Amniotic stem cell (primary cell): ENCODE measurements at regions not wholly inside any gene's neighbourhood (a gene's known extent, or its start where the extent isn't known, plus 50 kb on each side); places are given as distances from the start of the nearest gene placed in this dataset.

ENCODE experiments used
- DNase-seq: peaks from one replicate; lab custom pipeline; 2025; lab: John Stamatoyannopoulos, UW

DNA sequence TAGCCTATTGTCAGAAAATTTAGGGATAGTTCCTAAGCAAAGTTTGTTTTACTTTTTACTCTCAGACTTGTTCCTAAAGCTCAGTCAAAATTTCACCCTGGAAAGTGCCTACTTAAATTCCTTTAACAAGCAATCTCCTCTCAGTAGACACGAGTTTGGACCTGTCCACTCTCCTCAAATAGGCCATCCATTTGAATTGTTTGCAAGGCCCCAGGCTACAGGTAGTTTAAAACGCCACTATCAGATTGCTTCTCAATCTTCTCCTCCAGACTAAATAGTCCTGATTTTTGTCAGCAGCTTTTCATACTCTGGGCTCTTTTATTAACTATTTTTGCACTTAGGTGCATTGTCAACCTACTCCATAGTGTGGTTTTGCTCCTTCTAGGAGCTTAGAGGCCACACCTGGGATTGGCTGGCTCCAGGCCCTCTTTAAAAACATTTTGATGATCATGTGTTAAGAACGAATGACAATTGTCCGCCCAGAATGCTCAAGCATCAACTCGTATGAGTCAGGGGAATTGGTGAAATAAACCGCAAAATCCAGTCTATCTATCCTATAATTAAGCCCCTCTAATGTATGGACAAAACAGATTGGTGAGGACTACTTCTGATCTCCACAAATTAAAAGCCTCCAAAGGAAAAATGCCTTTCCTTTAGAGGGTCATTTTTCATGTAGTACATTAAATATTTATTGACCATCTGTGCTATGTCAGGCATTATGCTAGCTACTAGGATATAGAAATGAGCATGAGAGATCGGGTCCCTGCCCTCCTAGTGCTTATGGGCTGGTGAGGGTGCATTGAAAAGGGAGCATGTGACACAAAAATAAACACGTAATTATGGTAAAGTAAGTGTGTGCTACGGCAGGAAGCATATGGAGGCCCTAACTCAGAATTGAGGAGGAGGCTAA, 333.8 kb upstream of the TNP1 start:
- DNase-seq, result no peak

DNA sequence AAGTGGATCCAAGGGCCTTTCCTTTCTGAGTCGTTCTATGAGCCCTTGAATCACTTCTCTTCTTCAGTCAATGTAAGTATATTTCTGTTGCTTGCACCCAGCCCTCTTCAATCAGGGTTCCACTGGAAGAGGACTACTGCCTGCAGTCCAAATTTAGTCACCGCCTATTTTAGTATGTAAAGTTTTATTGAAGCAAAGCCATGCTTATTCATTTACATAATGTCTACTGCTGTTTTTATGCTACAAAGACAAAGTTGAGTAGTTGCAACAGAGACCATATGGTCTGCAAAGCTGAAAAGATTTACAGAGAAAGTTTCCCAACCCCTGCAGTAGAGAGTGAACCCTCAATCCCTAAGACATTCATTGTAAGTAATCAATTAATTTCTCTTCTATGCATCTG, 332.5 kb upstream of the TNP1 start:
- no peak for DNase-seq

DNA sequence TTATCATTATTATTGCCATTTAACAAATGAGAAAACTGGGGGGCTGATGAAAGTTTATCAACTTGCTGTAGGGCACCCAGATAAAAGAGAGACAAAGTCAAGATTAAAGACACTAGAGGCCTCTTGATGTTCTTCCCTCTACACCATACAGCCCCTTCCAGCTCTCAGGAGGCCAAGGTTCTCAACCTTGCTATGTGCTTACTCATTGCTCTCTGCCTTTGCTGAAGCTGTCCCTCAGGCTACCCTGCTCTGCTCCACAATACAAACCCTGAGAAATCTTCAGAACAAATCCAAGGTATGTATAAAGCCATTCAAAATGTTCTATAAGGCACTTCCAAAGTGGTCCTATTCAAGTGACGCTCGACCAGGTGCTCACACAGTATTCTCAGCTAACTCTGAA, 329.9 kb upstream of the TNP1 start:
- DNase-seq, result no peak

DNA sequence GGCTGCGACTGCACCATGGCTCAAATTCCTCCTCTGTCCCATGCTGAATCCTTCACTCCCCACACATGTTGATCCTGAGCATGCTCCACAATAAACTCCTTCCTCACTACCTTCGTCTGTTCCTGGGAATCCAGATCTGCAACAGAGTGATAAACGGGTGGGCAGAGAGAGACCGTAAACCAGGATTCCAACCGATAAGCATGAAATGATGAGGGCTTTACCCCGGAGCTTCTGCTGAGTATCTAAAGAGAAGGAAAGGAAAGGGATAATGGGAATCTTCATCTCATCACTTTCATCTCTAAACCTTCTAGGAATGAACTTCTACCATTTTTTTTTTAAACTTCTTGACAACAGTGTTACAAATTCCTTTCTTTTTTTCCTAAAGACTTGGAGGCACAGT, 329.3 kb upstream of the TNP1 start:
- DNase-seq, result no peak

DNA sequence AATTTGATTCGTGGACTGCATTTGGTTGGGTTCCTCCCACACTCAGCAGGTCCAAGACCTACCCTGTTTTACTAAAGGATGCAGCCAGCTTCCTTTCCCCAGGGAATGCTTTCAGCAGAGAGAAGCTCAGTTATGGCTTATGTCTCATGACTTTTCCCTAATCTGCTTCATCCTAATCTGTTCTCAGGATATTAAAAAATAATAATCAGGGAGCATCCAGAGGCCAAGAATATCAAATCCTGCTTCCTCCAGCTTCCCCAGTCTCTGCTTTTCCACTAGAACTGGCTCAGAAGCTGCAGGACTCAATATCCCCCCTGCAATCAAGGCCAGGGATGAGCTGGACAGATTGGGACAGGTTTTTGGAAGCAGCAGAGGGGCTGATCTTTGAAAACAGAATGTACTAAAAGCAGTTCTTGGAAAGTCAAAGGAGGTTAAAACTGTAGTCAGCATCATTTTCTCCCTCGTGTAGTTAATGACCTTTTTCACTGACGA, 326.9 kb upstream of the TNP1 start:
- DNase-seq, result no peak

DNA sequence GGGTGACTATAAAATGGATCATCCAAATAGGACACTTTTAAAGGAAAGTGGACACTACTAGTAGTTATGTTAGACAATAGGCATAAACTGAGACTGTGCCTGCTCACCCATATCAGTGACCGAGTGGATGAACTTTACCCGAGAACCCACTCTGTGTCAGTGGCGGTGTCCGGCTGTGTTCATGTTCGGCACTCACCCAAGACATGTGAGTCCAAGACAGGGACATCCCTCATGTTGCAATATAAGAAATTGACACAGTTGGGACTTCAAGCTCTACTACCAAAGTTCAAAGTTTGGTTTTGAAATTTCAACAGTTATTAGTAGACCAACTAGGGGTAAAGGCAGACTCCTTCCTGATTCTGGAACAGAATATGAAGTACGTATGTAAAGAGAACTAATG, 326.3 kb upstream of the TNP1 start:
- DNase-seq, result no peak

DNA sequence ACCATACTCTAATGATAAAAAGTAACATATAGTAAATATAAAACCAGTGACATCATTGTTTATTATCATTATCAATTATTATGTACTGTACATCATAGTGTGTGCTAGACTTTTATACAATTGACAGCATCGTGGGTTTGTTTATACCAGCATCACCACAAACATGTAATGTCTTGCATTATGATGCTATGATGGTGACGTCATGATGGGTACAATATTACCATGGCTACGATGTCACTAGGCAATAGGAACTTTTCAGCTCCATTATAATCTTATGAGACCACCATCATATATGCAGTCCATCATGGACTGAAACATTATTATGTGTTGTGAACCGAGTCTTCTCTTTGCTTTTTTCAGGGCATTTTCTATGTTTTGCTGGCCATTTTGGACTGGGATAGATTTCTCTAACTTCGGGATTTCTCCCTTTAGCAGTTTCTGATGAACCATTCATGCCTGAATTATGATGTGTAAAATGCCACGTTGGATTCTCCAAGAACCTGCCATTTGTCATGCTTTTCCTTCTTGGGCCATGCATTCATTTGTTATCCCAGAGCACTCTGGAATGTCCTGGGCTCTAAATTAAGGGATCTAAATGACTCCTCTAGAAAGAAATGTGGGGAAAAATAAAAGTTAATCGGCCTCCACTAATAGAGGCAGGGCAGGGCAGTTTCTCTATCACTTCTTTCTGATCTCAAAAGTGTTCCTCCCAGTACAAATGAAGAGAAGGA, 325.6 kb upstream of the TNP1 start:
- DNase-seq, result no peak

DNA sequence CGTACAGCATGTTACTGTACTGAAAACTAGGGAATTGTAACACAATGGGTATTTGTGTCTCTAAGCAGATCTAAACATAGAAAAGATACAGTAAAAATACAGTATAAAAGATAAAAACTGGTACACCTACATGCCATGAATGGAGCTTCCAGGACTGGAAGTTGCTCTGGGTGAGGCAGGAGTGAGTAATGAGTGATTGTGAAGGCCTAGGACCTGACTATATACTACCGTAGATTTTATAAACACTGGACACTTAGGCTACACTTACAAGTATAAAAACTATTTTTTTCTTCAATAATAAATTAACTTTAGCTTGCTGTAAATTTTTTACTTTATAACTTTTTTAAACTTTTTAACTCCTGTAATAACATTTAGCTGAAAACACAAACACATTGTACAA, 324.4 kb upstream of the TNP1 start:
- DNase-seq, result no peak

DNA sequence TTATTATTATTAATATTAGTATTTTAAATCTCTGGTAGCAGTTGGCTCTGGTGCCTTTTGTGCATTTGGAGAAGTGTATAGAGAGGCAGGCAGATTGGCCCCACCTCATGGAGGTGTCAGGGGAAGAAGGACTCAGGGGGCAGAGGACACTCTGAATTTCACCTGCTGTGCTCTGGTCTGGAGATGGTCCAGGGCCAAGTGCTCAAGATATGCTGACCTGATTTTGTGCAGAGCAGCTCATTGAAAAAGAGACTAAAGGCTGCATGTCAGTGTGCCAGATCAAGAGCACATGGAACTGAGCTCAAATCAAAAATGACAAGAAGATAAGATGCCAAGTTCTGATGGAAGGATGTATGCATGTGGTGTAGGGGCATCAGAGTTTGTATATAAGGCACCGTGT, 323.6 kb upstream of the TNP1 start:
- no peak for DNase-seq

DNA sequence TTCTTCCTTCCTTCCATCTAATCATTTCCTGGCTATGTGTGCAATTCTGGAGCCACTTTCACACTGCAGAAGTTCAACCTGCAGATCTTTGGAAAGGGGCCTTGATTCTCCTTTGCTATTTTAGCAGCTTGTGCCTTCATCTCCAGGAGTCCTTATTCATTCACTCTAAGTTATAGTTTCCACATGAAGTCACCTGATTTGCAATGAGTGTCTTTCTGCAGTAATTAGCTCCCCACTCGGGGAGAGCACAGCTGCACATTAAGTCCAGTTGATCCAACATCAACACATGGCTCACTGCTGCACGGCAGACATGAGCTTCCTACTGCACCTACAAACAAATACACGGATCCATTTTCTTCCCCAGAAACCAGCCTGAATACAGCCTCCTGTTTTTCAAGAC, 323.1 kb upstream of the TNP1 start:
- no peak for DNase-seq

DNA sequence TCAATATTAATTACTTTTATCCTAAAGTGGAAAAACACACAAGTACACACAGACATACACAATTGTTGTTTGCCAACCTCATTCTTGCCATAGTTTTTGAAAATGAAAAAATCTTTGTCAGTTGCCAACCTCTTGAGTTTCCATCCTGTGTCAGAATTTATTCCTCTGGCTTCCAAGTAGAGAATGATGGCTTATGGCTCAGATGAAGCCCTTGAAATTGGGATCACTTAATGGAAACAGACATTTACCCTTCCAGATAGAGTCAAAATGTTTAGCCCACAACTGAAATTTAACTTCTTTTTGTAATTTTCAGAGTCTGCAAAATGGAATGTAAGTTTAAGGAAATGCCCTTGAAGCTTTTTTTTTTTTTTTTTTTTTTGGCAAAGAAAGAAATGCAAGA, 321.6 kb upstream of the TNP1 start:
- no peak for DNase-seq

DNA sequence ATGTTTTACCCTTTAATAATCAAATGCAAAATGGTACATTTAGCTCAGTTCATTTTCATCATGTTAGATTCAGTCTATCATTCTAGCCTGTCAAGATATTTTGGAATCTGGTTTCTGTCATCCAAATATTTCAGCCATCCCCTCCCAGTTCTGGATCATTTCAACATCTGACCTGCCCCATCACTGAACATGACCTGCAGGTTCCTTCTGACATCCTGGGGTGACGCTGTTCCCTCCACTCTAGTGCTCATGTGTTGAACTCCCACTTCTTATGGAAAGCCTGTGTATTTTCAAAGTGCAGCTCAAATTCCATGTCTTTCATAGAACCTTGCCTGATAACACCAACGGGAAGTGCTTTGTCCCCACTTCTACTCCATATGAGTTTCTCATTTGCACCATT, 320.0 kb upstream of the TNP1 start:
- DNase-seq, result no peak

DNA sequence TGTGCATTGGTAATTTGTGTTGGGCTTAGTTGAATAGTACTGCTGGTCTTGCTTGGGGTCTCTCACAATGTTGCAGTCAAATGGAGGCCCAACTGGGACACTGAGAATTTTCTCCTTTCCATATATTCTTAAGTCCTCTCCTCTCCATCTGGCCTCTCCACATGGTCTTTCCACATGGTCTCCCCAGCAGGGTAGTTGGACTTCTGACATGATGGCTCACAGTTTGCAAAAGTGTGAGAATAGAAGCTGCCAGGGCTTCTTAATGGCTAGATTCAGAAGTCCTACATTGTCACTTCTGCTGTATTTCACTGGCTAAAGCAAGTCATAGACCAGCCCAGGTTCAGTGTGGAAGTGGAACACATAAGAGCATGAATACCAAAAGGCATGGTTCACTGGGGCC, 318.5 kb upstream of the TNP1 start:
- DNase-seq, result no peak

DNA sequence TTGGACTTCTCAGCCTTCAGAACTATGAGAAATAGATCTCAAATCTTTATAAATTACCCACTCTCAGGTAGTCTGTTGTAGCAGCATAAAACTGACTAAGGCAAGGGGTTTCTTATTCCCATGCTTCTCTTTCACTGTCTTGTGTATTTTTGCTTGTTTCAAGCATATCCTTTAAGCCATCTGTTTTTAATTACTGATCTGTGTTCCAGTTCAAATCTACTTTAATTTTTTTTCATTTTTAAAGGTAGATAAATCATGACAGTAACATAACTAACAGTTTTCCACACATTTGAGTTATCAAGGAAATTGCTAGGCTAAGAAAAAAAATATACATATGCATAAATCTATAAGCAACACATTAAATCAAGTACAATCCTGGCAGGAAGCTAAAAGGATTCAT, 317.9 kb upstream of the TNP1 start:
- DNase-seq, result no peak

DNA sequence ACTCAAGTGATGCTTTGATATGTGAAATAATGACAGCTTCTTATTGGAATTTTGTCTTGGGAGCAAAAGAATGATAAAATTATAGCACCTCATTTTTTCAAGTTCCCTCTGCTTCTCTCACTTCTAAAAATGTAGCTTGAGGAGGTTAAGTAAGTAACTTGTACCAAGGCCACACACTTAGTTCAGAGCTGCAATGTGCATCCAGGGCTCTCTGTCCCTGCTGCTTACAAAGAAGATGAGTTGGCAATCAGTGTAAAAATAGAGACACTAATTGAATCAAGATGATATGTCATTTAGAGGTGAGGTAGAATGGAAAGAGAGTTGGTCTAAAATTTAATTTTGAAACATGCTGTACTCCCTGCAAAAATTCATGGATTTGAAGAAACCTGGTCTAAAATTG, 312.0 kb upstream of the TNP1 start:
- DNase-seq, result no peak

DNA sequence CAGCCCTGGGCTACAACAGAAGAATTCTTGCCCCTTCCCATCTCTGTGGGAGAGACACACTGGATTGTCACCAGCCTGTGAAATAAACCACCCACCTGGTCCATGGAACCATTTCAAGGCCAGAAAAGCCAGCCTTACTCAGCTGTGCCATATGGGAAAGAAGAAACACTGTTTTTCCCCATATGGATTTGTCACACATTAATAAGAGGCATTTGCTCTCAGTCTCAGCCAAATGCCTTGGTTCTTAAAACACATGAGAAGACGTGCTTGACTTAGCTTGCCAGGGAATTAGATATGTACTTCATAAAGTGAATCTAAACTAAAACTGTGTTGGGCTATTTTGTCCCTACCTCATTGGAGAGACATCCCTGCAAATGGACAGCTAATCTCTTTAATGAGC, 308.6 kb upstream of the TNP1 start:
- DNase-seq, result no peak

DNA sequence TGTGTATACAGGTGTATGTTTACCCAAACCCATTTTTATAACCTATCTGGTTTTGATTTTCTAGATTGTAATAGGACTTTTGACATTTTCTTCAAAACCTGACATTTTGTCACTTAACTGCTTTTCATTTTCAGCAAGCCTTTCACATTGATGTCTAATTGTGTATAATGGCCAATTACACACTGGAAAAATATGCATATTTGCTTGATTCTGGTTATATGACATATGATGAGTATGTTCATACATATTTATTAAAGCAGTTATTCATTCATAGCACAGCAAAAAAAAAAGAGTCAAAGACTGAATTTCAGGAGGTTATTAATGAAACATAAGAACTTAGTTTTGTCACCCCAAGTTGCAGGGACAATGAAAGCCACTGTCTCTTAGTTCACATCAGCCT, 307.7 kb upstream of the TNP1 start:
- no peak for DNase-seq

DNA sequence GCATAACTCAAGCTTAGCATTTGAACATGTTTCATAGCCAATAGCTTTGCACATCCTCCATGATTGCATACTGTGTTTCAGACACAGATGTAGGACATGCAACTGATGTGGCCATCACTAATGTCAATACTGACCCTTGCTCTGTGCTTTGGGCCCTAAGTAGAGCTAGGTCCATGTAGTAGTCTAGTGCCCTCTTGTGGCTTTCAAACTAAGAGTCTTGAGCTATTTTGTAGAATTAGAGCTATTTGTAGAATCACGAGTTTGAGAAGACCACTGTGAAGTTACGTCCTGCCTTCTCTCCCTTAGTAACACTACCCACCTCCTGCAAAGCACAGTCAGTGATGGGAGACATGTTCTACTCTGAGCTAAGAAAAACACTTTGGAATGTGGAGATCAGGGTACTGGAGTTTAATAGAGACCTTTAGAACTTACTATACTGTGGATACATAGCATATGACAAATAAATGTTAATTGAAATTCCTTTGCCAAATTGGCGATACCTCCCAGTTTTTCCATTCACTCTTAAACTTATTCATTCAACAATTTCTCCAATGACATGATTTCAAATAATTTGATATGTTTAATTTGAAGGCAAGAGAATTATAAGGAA, 306.5 kb upstream of the TNP1 start:
- DNase-seq, result peak; percentile 33

DNA sequence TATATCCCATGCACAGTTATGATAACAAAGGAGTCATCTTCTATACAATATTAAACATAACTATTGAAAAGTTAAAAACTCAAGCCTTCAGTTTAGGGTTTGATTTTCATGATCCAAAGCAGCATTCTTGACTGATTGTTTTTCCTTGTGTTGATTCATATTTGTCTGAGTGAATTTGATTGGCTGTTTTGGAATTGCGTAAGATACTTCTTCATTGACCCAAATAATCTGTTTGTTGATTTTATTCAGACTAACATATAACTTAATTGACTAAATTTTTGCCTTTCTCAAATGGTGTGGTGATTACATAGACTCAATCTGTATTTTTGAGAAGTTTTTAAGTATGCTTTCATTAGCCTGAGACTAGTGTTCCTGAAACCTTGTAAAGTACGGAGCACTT, 305.7 kb upstream of the TNP1 start:
- no peak for DNase-seq

DNA sequence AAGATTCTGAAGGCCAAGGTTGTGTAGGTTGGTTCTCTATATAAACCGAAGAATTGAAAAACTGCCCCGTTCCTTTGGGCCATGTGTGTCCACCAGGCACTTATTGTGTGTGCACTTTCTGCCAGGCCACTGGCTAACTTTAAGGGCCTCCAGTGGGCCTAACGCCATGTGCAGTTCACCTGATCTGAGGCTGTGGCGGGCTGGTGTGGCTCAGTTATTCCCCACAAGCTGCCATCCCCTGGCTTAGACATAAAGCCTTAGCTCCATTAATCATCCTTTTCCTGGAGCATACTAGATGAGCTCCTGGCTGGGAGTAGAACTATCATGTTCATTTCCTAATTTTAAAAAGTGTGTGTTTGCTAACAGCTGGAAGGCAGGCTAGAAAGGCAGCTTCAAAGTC, 304.1 kb upstream of the TNP1 start:
- no peak for DNase-seq

DNA sequence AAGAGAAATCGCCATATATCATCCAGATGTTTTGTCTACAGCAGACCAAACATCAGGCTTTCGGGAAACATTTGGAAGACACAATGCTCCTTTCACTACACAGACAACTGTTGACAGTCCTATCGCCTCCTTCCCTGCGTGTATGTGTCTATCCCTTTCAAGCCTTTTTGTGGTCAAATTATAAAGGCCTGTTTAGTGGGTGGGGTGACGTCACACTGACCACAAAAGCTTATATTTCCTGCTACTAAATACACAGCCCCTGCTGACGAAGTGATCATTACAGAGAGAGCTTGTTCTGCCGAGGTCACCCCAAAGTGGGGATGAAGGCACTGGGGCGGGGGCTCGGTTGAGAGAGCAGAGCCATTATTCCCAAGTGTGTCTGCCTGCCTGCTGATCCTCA, 302.7 kb upstream of the TNP1 start:
- peak; percentile 3 for DNase-seq

DNA sequence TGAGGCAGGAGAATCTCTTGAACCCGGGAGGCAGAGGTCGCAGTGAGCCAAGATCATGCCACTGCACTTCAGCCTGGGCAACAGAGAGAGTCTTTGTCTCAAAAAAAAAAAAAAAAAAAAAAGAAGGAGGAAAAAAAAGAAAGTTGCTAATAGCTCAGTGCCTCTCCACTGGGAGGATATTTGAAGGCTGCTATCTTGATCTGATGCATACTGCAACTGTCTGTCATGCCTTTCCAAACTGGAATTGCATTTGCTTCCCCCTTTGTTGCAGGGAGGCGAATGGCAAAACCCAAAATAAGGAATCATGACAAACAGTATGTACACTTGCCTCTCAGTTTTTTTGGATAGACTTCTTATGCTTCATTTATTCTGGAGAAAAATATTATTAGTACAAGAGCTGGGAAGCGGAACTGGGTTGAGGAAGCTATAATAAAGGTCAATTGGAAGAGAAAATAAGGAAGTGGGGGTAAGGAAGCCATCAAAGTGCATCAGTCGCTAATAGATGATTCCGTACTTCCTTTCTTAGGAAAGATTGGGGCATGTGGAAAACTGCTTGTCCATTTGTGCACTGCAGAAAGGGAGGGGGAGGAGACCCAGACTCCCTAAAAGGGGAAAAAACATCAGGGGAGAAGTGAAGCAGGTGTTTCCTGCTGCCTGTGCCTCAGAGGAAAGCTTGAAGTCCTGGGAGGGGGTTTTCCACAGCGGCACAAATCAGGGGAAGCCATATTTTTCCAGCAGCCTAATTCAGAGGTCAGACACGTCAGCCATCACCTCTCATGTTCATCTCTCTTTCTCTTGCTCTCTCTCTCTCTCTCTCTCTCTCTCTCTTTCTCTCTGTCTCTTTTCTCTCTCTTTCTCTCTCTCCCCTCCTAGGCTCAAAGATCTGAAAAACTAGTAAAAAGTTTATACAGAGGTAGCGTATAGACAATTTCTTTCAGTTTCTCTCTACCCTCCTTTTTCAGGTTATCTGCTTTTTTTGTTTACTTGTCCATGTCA, 301.4 kb upstream of the TNP1 start:
- DNase-seq, result no peak
